DOHH2 (cell line): ENCODE measurements at regions not wholly inside any gene's neighbourhood (a gene's known extent, or its start where the extent isn't known, plus 50 kb on each side); places are given as distances from the start of the nearest gene placed in this dataset.

Experiments used
- H3F3A ChIP-seq: fragments of 200-600 bp; sonication (generic), shearing (Covaris generic); 2 replicates; pipeline ENCODE4 v1.6.0; 2016; ENCODE audit warnings: antibody characterized with exemption, mild to moderate bottlenecking; ENCODE audit not compliant: control insufficient read depth, insufficient read depth
- H3K27ac ChIP-seq: fragments of 200-600 bp; sonication (generic); 2 replicates; pipeline ENCODE4 v1.5.1; 2014; ENCODE audit warnings: low read depth, mild to moderate bottlenecking, low read length, moderate library complexity
- H3K27me3 ChIP-seq: fragments of 200-600 bp; sonication (generic); 2 replicates; pipeline ENCODE4 v1.6.1; 2014; ENCODE audit warnings: mild to moderate bottlenecking, low read length, mixed read lengths; ENCODE audit not compliant: control insufficient read depth
- H3K36me3 ChIP-seq: fragments of 200-600 bp; sonication (generic); 2 replicates; pipeline ENCODE4 v1.6.1; 2014; ENCODE audit warnings: mild to moderate bottlenecking, low read length, moderate library complexity, mixed read lengths; ENCODE audit not compliant: control insufficient read depth
- H3K4me1 ChIP-seq: fragments of 200-600 bp; sonication (generic); 2 replicates; pipeline ENCODE4 v1.6.1; 2014; ENCODE audit warnings: mild to moderate bottlenecking, low read length, mixed read lengths; ENCODE audit not compliant: control insufficient read depth
- H3K4me2 ChIP-seq: fragments of 200-600 bp; sonication (generic); 2 replicates; pipeline ENCODE4 v1.6.0; 2014; ENCODE audit warnings: mild to moderate bottlenecking, low read length, moderate library complexity
- H3K4me3 ChIP-seq: fragments of 200-600 bp; sonication (generic); 2 replicates; pipeline ENCODE4 v1.5.1; 2014; ENCODE audit warnings: mild to moderate bottlenecking, low read length, mixed read lengths
- H3K79me2 ChIP-seq: fragments of 200-600 bp; sonication (generic); 2 replicates; pipeline ENCODE4 v1.6.1; 2014; ENCODE audit warnings: mild to moderate bottlenecking, low read length, mixed read lengths; ENCODE audit not compliant: control insufficient read depth
- H3K9me2 ChIP-seq: fragments of 200-600 bp; sonication (generic); replicated peaks from 2 replicates; pipeline ENCODE4 v1.6.1; 2014; ENCODE audit warnings: mild to moderate bottlenecking, low read length, mixed read lengths; ENCODE audit not compliant: control insufficient read depth
- H3K9me3 ChIP-seq: fragments of 200-600 bp; sonication (generic); 2 replicates; pipeline ENCODE4 v1.6.1; 2014; ENCODE audit warnings: antibody characterized with exemption, low read length, mixed read lengths; ENCODE audit not compliant: control insufficient read depth, insufficient read depth
- H4K20me1 ChIP-seq: fragments of 200-600 bp; sonication (generic); 2 replicates; pipeline ENCODE4 v1.6.0; 2014; ENCODE audit warnings: low read depth, mild to moderate bottlenecking, antibody characterized with exemption, low read length, moderate library complexity; ENCODE audit not compliant: control insufficient read depth, insufficient read depth
- EZH2phosphoT487 ChIP-seq: fragments of 200-600 bp; sonication (generic); IDR thresholded peaks from 2 replicates; pipeline ENCODE4 v1.6.1; 2017; ENCODE audit warnings: borderline replicate concordance, mild to moderate bottlenecking, antibody characterized with exemption, low read length, moderate library complexity, mixed read lengths
- TF ChIP-seq, protein P1 (sequence below): fragments of 200-600 bp; sonication (generic); IDR thresholded peaks from one replicate; pipeline ENCODE4 v1.5.1; 2014; ENCODE audit warnings: antibody characterized with exemption, mild to moderate bottlenecking, low read depth, low read length; ENCODE audit not compliant: poor library complexity, severe bottlenecking

DNA sequence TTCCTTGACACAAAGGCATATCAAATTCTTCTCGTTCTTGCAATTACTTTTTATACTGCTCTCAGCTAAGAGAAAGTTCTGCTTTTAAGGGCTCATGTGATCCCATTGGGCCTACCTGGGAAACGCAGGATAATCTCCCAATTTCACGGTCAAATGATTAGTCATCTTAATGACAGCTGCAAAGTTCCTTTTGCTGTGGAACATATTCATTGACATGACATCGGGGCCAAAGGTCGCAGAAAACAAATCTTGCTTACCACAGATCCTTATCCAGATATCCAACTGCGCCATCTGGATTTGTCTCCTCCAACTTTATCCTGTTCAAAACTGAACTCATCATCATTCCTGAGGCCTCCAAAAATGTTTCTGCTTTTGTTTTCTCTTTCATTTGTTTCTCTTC, 1085.6 kb upstream of the WWC1 start:
- H3K4me1 ChIP-seq = no peaks in the 10 kb centered on the region
- no peaks in the 10 kb centered on the region for H4K20me1 ChIP-seq
- H3K9me3 ChIP-seq = no peaks in the 10 kb centered on the region
- H3K4me2 ChIP-seq = no peak overlapping the region
- H3K79me2 ChIP-seq = no peaks in the 10 kb centered on the region
- no peaks in the 10 kb centered on the region for H3K9me2 ChIP-seq
- no peak overlapping the region for H3K4me3 ChIP-seq
- no peaks in the 10 kb centered on the region for H3K36me3 ChIP-seq
- no peak for TF ChIP-seq EZH2phosphoT487
- TF ChIP-seq, protein P1, sequence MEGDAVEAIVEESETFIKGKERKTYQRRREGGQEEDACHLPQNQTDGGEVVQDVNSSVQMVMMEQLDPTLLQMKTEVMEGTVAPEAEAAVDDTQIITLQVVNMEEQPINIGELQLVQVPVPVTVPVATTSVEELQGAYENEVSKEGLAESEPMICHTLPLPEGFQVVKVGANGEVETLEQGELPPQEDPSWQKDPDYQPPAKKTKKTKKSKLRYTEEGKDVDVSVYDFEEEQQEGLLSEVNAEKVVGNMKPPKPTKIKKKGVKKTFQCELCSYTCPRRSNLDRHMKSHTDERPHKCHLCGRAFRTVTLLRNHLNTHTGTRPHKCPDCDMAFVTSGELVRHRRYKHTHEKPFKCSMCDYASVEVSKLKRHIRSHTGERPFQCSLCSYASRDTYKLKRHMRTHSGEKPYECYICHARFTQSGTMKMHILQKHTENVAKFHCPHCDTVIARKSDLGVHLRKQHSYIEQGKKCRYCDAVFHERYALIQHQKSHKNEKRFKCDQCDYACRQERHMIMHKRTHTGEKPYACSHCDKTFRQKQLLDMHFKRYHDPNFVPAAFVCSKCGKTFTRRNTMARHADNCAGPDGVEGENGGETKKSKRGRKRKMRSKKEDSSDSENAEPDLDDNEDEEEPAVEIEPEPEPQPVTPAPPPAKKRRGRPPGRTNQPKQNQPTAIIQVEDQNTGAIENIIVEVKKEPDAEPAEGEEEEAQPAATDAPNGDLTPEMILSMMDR = no peak
- H3F3A ChIP-seq = no peaks in the 10 kb centered on the region
- H3K27ac ChIP-seq = no peak overlapping the region
- no peaks in the 10 kb centered on the region for H3K27me3 ChIP-seq

DNA sequence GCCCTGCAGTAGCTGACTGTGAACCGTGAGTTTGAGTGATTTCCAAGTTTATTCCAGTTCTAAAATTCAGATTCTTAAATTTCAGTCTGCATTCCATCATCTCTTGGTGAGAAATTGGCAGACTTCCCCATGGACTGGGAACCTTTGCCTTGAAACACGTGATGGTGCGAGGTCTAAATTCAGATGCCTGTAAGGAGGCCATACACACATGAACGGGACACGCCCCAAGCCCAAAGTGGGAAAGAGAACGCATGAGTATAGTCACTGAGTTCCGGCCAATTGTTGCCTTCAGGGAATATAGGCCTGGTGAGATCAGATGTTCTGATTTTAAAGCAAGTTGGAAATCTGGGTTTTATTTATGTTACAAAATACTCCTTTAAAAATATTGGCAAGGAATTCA, 1084.4 kb upstream of the WWC1 start:
- H3K9me3 ChIP-seq = no peaks in the 10 kb centered on the region
- no peaks in the 10 kb centered on the region for H3K9me2 ChIP-seq
- no peaks in the 10 kb centered on the region for H3K79me2 ChIP-seq
- H3K27ac ChIP-seq = no peak overlapping the region
- H3K4me2 ChIP-seq = no peak overlapping the region
- TF ChIP-seq EZH2phosphoT487 = no peak
- TF ChIP-seq, protein P1 = no peak
- no peaks in the 10 kb centered on the region for H3F3A ChIP-seq
- no peaks in the 10 kb centered on the region for H3K36me3 ChIP-seq
- H3K27me3 ChIP-seq = no peaks in the 10 kb centered on the region
- no peak overlapping the region for H3K4me3 ChIP-seq
- H4K20me1 ChIP-seq = no peaks in the 10 kb centered on the region
- no peaks in the 10 kb centered on the region for H3K4me1 ChIP-seq

DNA sequence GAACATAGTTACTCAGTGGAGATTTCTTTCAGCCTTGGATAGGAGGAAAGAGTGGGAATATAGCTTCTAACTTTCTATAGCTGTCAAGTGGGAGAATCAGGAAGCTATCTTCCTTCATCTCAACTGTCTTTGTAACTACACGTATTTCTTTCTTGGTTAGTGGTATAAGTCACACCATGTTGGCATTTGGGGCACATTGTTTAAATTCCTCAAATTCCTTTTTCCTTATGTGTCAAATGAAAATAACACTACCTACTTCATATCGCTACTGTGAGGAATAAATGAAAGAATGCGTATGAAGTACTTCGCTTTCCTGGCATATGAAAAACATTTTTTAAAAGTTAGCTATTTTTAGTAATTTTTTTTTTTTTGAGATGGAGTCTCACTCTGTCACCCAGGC, 1082.5 kb upstream of the WWC1 start:
- no peak overlapping the region for H3K4me3 ChIP-seq
- no peaks in the 10 kb centered on the region for H3K79me2 ChIP-seq
- H4K20me1 ChIP-seq = no peaks in the 10 kb centered on the region
- no peak overlapping the region for H3K27ac ChIP-seq
- TF ChIP-seq EZH2phosphoT487 = no peak
- TF ChIP-seq, protein P1 = no peak
- H3F3A ChIP-seq = no peaks in the 10 kb centered on the region
- no peaks in the 10 kb centered on the region for H3K9me3 ChIP-seq
- H3K4me1 ChIP-seq = no peaks in the 10 kb centered on the region
- no peaks in the 10 kb centered on the region for H3K9me2 ChIP-seq
- H3K36me3 ChIP-seq = no peaks in the 10 kb centered on the region
- no peak overlapping the region for H3K4me2 ChIP-seq
- no peaks in the 10 kb centered on the region for H3K27me3 ChIP-seq
